ENCODE measurements at regions not wholly inside any gene's neighbourhood (a gene's known extent, or its start where the extent isn't known, plus 50 kb on each side); places are given as distances from the start of the nearest gene placed in this dataset.

- Mint-ChIP-seq H3K4me3 (no peak overlapping the region), H3K4me1 (ENCODE audit: low read depth) (no peaks in the 10 kb centered on the region), H3K27me3 (peaks cover 7% of the 10 kb centered on the region), H3K27ac (no peak overlapping the region), H3K9me3 (peaks cover 4% of the 10 kb centered on the region), H3K36me3 (no peaks in the 10 kb centered on the region)
- intact Hi-C loops (cut with micrococcal nuclease): no loop called here
- DNase-seq: no peak
- ChIA-PET POLR2A (no interaction called here), CTCF (no interaction called here)
Measured at GRCh38 chr6:12415980-12416598, 125.9 kb downstream of the EDN1 start.

GRCh38 chr6:12417191-12417590 is 127.0 kb downstream of the EDN1 start:
- POLR2A ChIA-PET: no interaction called here
- DNase-seq: no peak
- intact Hi-C loops (cut with micrococcal nuclease): no loop called here
- Mint-ChIP-seq H3K27ac (no peak overlapping the region), H3K27me3 (peaks cover 8% of the 10 kb centered on the region), H3K4me3 (no peak overlapping the region), H3K4me1 (ENCODE audit: low read depth) (no peaks in the 10 kb centered on the region), H3K36me3 (no peaks in the 10 kb centered on the region), H3K9me3 (peaks cover 4% of the 10 kb centered on the region)
- CTCF ChIA-PET: no interaction called here

GRCh38 chr6:12418946-12419345 is 128.8 kb downstream of the EDN1 start:
- intact Hi-C loops (cut with micrococcal nuclease): no loop called here
- no peaks in the 10 kb centered on the region for H3K4me1 Mint-ChIP-seq (ENCODE audit: low read depth)

GRCh38 chr6:12419631-12420272 is 129.6 kb downstream of the EDN1 start:
- ChIA-PET CTCF (no interaction called here), POLR2A (no interaction called here)
- Mint-ChIP-seq H3K4me1 (ENCODE audit: low read depth) (no peaks in the 10 kb centered on the region), H3K9me3 (peaks cover 4% of the 10 kb centered on the region), H3K36me3 (no peaks in the 10 kb centered on the region), H3K27me3 (peaks cover 8% of the 10 kb centered on the region), H3K27ac (no peak overlapping the region), H3K4me3 (no peak overlapping the region)
- intact Hi-C loops (cut with micrococcal nuclease): no loop called here
- no peak for DNase-seq

More at GRCh38 chr6:12418946-12419345, 128.8 kb downstream of the EDN1 start:
- peaks cover 4% of the 10 kb centered on the region for H3K9me3 Mint-ChIP-seq
- ChIA-PET CTCF (no interaction called here), POLR2A (no interaction called here)
- no peak overlapping the region for H3K4me3 Mint-ChIP-seq
- DNase-seq: no peak
- H3K27ac Mint-ChIP-seq: no peak overlapping the region
- H3K36me3 Mint-ChIP-seq: no peaks in the 10 kb centered on the region
- peaks cover 8% of the 10 kb centered on the region for H3K27me3 Mint-ChIP-seq

- no peak for DNase-seq
- Mint-ChIP-seq H3K36me3 (no peaks in the 10 kb centered on the region), H3K4me1 (ENCODE audit: low read depth) (no peaks in the 10 kb centered on the region), H3K27ac (no peak overlapping the region), H3K9me3 (peaks cover 4% of the 10 kb centered on the region), H3K27me3 (peaks cover 8% of the 10 kb centered on the region), H3K4me3 (no peak overlapping the region)
- intact Hi-C loops (cut with micrococcal nuclease): no loop called here
- CTCF ChIA-PET: no interaction called here
- POLR2A ChIA-PET: no interaction called here
Measured at GRCh38 chr6:12420626-12421025, 130.5 kb downstream of the EDN1 start.

- CTCF ChIA-PET: no interaction called here
- H3K4me1 Mint-ChIP-seq (ENCODE audit: low read depth): no peaks in the 10 kb centered on the region
- H3K27me3 Mint-ChIP-seq: peaks cover 8% of the 10 kb centered on the region
- H3K9me3 Mint-ChIP-seq: peaks cover 4% of the 10 kb centered on the region
- no peak for DNase-seq
- POLR2A ChIA-PET: no interaction called here
- H3K36me3 Mint-ChIP-seq: no peaks in the 10 kb centered on the region
- no peak overlapping the region for H3K4me3 Mint-ChIP-seq
- intact Hi-C loops (cut with micrococcal nuclease): no loop called here
- no peak overlapping the region for H3K27ac Mint-ChIP-seq
Measured at GRCh38 chr6:12421596-12421995, 131.4 kb downstream of the EDN1 start.

- peaks cover 4% of the 10 kb centered on the region for H3K9me3 Mint-ChIP-seq
- H3K4me3 Mint-ChIP-seq: no peak overlapping the region
- peaks cover 8% of the 10 kb centered on the region for H3K27me3 Mint-ChIP-seq
- no peak for DNase-seq
- intact Hi-C loops (cut with micrococcal nuclease): no loop called here
- H3K27ac Mint-ChIP-seq: no peak overlapping the region
- ChIA-PET CTCF (no interaction called here), POLR2A (no interaction called here)
- H3K36me3 Mint-ChIP-seq: no peaks in the 10 kb centered on the region
- no peaks in the 10 kb centered on the region for H3K4me1 Mint-ChIP-seq (ENCODE audit: low read depth)
Measured at GRCh38 chr6:12422848-12423247, 132.7 kb downstream of the EDN1 start.

- H3K4me3 Mint-ChIP-seq: no peak overlapping the region
- no peaks in the 10 kb centered on the region for H3K36me3 Mint-ChIP-seq
- peaks cover 4% of the 10 kb centered on the region for H3K9me3 Mint-ChIP-seq
- CTCF ChIA-PET: no interaction called here
- intact Hi-C loops (cut with micrococcal nuclease): no loop called here
- no peak overlapping the region for H3K27ac Mint-ChIP-seq
- no peak for DNase-seq
- H3K4me1 Mint-ChIP-seq (ENCODE audit: low read depth): no peaks in the 10 kb centered on the region
- H3K27me3 Mint-ChIP-seq: peaks cover 8% of the 10 kb centered on the region
- POLR2A ChIA-PET: no interaction called here
Measured at GRCh38 chr6:12423832-12424231, 133.7 kb downstream of the EDN1 start.

- Mint-ChIP-seq H3K4me3 (no peak overlapping the region), H3K36me3 (no peaks in the 10 kb centered on the region), H3K27ac (no peak overlapping the region), H3K27me3 (peaks cover 4% of the 10 kb centered on the region), H3K4me1 (ENCODE audit: low read depth) (no peaks in the 10 kb centered on the region), H3K9me3 (no peaks in the 10 kb centered on the region)
- no peak for DNase-seq
- ChIA-PET POLR2A (no interaction called here), CTCF (no interaction called here)
- intact Hi-C loops (cut with micrococcal nuclease): no loop called here
Measured at GRCh38 chr6:12426121-12426520, 136.0 kb downstream of the EDN1 start.

GRCh38 chr6:12431023-12431422 is 140.9 kb downstream of the EDN1 start:
- ChIA-PET POLR2A (interaction anchor here (0.6 kb wide), 1 partner anchor 294 kb away, joined by 3 read pairs; no protein-coding TSS in a partner anchor), CTCF (no interaction called here)
- H3K4me1 Mint-ChIP-seq (ENCODE audit: low read depth): no peaks in the 10 kb centered on the region
- H3K4me3 Mint-ChIP-seq: no peak overlapping the region
- H3K27me3 Mint-ChIP-seq: peaks cover 2% of the 10 kb centered on the region
- H3K9me3 Mint-ChIP-seq: peaks cover 6% of the 10 kb centered on the region
- intact Hi-C loops (cut with micrococcal nuclease): no loop called here
- no peak for DNase-seq
- H3K36me3 Mint-ChIP-seq: no peaks in the 10 kb centered on the region
- no peak overlapping the region for H3K27ac Mint-ChIP-seq

- no peaks in the 10 kb centered on the region for H3K4me1 Mint-ChIP-seq (ENCODE audit: low read depth)
- H3K4me3 Mint-ChIP-seq: no peak overlapping the region
- H3K36me3 Mint-ChIP-seq: no peaks in the 10 kb centered on the region
- DNase-seq: no peak
- intact Hi-C loops (cut with micrococcal nuclease): no loop called here
- peaks cover 6% of the 10 kb centered on the region for H3K9me3 Mint-ChIP-seq
- H3K27ac Mint-ChIP-seq: no peak overlapping the region
- peaks cover 5% of the 10 kb centered on the region for H3K27me3 Mint-ChIP-seq
- ChIA-PET POLR2A (no interaction called here), CTCF (no interaction called here)
Measured at GRCh38 chr6:12436224-12436623, 146.1 kb downstream of the EDN1 start.

GRCh38 chr6:12436683-12437082 is 146.5 kb downstream of the EDN1 start:
- POLR2A ChIA-PET: no interaction called here
- no peaks in the 10 kb centered on the region for H3K36me3 Mint-ChIP-seq
- no peak overlapping the region for H3K27ac Mint-ChIP-seq

GRCh38 chr6:12439296-12439695 is 149.1 kb downstream of the EDN1 start:
- CTCF ChIA-PET: no interaction called here
- no peak for DNase-seq
- H3K36me3 Mint-ChIP-seq: no peaks in the 10 kb centered on the region
- intact Hi-C loops (cut with micrococcal nuclease): no loop called here
- H3K27me3 Mint-ChIP-seq: peaks cover 9% of the 10 kb centered on the region
- POLR2A ChIA-PET: no interaction called here
- no peak overlapping the region for H3K4me3 Mint-ChIP-seq
- H3K9me3 Mint-ChIP-seq: peaks cover 2% of the 10 kb centered on the region
- H3K27ac Mint-ChIP-seq: no peak overlapping the region
- H3K4me1 Mint-ChIP-seq (ENCODE audit: low read depth): no peaks in the 10 kb centered on the region

More at GRCh38 chr6:12436683-12437082, 146.5 kb downstream of the EDN1 start:
- H3K27me3 Mint-ChIP-seq: peaks cover 5% of the 10 kb centered on the region
- DNase-seq: no peak
- H3K9me3 Mint-ChIP-seq: peaks cover 6% of the 10 kb centered on the region
- intact Hi-C loops (cut with micrococcal nuclease): no loop called here
- CTCF ChIA-PET: no interaction called here
- H3K4me1 Mint-ChIP-seq (ENCODE audit: low read depth): no peaks in the 10 kb centered on the region
- no peak overlapping the region for H3K4me3 Mint-ChIP-seq
